HUES6 (cell line): ENCODE measurements at regions not wholly inside any gene's neighbourhood (a gene's known extent, or its start where the extent isn't known, plus 50 kb on each side); places are given as distances from the start of the nearest gene placed in this dataset.

Experiments used
- H3K27ac ChIP-seq: 2 replicates; pipeline ENCODE4 v1.7.0; 2013; ENCODE audit warnings: low read depth, mild to moderate bottlenecking, low read length, inconsistent platforms
- H3K27me3 ChIP-seq: 2 replicates; pipeline ENCODE4 v1.6.1; 2013; ENCODE audit warnings: low read length; ENCODE audit not compliant: control insufficient read depth, insufficient read depth
- H3K36me3 ChIP-seq: 2 replicates; pipeline ENCODE4 v1.6.1; 2013; ENCODE audit warnings: low read length; ENCODE audit not compliant: control insufficient read depth, insufficient read depth
- H3K4me1 ChIP-seq: 2 replicates; pipeline ENCODE4 v1.6.1; 2013; ENCODE audit warnings: low read length; ENCODE audit not compliant: control insufficient read depth, insufficient read depth
- H3K4me3 ChIP-seq: 2 replicates; pipeline ENCODE4 v1.5.1; 2013; ENCODE audit warnings: low read depth, low read length
- H3K9ac ChIP-seq: one replicate; pipeline ENCODE4 v1.6.1; 2013; ENCODE audit warnings: mild to moderate bottlenecking, low read length
- H3K9me3 ChIP-seq: 2 replicates; pipeline ENCODE4 v1.6.1; 2013; ENCODE audit warnings: low read depth, low read length; ENCODE audit not compliant: control insufficient read depth, insufficient read depth

DNA sequence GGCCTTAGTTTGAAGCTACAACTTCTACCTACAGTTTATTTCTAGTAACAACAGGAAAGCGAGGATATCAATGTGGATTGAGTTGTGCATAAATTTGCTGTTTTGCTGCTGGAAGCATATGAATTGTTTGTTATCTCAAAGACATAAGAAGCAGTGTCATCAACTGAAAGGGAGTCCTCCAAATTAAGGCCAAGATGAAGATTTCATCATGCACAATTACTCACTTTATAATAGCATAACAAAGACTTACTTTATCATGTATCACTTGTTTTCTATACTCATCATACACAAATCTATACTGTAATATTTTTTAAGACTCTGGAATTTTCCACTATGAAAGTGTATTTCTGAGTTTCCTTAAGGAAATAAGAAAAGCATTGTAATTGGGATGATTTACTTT is 136.1 kb upstream of the FANCL start:
- Histone ChIP-seq H3K9ac (no peak overlapping the region), H3K27ac (no peak overlapping the region), H3K36me3 (no peaks in the 10 kb centered on the region), H3K4me3 (no peak overlapping the region), H3K9me3 (peaks cover 5% of the 10 kb centered on the region; the same call in 1 of the 2 replicates), H3K27me3 (no peaks in the 10 kb centered on the region), H3K4me1 (no peaks in the 10 kb centered on the region)

DNA sequence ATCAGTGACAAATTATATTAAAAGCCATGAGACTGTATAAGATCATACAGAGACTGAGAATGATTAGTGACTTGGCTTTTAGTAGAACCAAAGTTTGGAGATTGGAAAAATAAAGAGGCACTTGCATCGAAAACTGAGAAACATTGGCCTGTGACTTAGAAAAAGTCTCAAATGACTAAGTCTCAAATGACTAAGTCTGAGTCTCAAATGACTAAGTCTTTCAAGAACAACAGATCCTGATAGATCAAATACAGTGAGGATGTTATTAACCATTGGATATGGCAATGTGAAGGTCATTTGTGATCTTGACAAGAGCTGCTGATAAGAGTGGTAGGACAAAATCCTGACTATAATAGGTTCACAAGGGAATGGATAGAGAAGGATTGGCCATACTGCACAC is 135.5 kb upstream of the FANCL start:
- no peak overlapping the region for H3K27ac ChIP-seq

DNA sequence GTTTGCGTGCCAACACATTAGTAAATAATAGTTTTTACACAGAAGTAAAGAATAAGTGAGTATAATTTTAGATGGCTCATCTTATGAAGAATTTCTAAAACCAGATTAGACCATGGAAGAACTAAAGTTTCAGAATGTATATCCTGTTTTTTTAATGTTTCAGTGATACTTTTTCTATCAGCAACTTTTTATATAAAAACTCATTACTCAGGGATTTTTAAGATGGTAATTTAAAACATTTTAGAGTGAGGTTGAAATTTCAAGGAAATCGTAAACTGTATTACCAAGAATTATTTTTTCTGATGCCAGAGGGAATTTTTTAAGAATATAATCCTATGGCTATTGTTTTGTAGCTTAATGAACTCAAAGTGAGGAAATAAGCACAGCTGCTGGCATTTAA is 128.5 kb upstream of the FANCL start:
- H3K27ac ChIP-seq = no peak overlapping the region
- no peaks in the 10 kb centered on the region for H3K36me3 ChIP-seq
- H3K9me3 ChIP-seq = peaks cover 5% of the 10 kb centered on the region; the same call in 1 of the 2 replicates
- H3K9ac ChIP-seq = no peak overlapping the region
- no peak overlapping the region for H3K4me3 ChIP-seq
- H3K4me1 ChIP-seq = no peaks in the 10 kb centered on the region
- no peaks in the 10 kb centered on the region for H3K27me3 ChIP-seq

More for the DNA sequence above, 135.5 kb upstream of the FANCL start:
- no peaks in the 10 kb centered on the region for H3K27me3 ChIP-seq
- no peak overlapping the region for H3K9ac ChIP-seq
- no peaks in the 10 kb centered on the region for H3K4me1 ChIP-seq
- peaks cover 5% of the 10 kb centered on the region; the same call in 1 of the 2 replicates for H3K9me3 ChIP-seq
- no peaks in the 10 kb centered on the region for H3K36me3 ChIP-seq
- no peak overlapping the region for H3K4me3 ChIP-seq

DNA sequence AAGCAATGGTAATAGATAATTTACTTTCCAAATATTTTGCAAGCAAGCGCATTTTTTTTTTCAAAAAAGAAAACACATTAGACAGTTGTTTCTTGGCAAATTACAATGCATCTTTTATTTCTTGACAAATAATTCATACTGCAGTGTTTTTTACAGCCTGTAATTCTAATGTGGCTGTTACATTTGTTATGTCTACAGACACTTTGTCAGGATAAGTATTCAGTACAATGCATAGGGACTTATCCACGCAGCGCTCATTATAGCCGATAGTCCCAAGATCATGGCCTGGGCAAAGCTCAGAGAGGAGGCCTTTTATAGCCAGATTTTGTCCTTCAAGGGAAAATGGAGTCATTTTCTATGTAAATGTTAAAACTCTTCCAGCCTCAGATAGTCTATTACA is 123.0 kb upstream of the FANCL start:
- no peaks in the 10 kb centered on the region for H3K27me3 ChIP-seq
- 0 out of 2 replicates have a peak, but pooled peaks cover 2% of the 10 kb centered on the region for H3K4me1 ChIP-seq
- no peaks in the 10 kb centered on the region for H3K9me3 ChIP-seq
- H3K36me3 ChIP-seq = no peaks in the 10 kb centered on the region
- no peak overlapping the region for H3K27ac ChIP-seq
- no peak overlapping the region for H3K9ac ChIP-seq
- no peak overlapping the region for H3K4me3 ChIP-seq

DNA sequence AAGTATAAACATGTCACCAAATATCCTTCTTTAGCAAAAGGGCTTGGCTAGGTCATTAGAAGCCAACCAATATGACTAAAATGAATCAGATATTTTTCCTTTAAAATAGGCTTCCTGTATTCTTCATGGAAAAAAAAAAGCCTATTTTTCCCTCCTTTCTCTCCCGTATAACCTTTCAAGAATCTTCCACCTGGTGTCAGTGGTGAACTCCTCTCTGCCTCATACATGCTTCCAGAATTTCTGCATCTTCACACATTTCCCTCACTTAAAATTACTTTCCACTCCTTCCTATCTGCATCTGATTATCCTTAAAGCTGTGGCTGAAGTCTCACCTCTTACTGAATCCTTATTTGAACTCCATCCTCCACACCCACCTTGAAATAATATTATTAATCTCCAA is 116.9 kb upstream of the FANCL start:
- Histone ChIP-seq H3K4me3 (no peak overlapping the region), H3K9me3 (no peaks in the 10 kb centered on the region), H3K27ac (no peak overlapping the region), H3K4me1 (peaks cover 25% of the 10 kb centered on the region), H3K27me3 (no peaks in the 10 kb centered on the region), H3K36me3 (no peaks in the 10 kb centered on the region), H3K9ac (no peak overlapping the region)

DNA sequence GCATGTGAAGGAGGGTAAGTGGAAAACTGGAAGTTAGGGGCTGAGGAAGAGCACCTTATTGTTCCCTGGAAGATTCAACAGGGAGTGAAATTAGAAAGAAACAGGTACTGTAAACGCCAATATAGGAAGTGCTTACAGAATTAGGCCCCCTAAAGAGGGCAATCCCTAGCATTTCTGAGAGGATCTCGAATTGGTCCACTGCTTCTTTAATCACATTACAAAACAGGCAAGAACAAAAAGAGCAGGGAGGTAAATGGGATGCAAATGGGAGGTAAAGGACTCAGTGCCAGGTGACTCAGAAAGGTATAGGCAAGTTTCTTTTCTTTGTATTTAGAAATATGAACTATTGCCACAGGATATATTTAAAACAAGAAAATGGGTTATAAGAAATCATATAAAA is 116.4 kb upstream of the FANCL start:
- Histone ChIP-seq H3K4me1 (peaks cover 23% of the 10 kb centered on the region), H3K9me3 (no peaks in the 10 kb centered on the region), H3K9ac (no peak overlapping the region), H3K27ac (no peak overlapping the region), H3K27me3 (no peaks in the 10 kb centered on the region), H3K4me3 (no peak overlapping the region), H3K36me3 (no peaks in the 10 kb centered on the region)

DNA sequence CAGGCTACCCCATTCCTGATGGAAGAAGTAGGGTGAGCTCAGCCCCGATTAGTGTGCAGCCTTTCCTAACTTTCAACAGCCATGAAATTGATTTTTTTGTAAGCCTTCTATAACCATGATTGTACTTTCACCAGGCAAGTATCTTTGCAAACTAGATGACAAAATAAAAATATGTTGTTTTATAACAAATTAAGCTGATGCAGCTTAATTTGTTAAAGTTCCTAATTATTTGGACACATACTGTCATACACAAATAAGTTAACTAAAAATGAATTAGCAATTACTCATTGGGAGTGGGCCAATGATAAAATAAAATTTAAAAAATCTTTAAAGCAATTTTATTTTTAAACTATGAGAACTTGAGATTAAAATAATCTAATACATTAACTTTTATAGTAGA is 113.1 kb upstream of the FANCL start:
- H3K9me3 ChIP-seq = no peaks in the 10 kb centered on the region
- no peak overlapping the region for H3K4me3 ChIP-seq
- peaks cover 23% of the 10 kb centered on the region for H3K4me1 ChIP-seq
- no peak overlapping the region for H3K27ac ChIP-seq
- no peaks in the 10 kb centered on the region for H3K36me3 ChIP-seq
- no peak overlapping the region for H3K9ac ChIP-seq
- H3K27me3 ChIP-seq = no peaks in the 10 kb centered on the region

DNA sequence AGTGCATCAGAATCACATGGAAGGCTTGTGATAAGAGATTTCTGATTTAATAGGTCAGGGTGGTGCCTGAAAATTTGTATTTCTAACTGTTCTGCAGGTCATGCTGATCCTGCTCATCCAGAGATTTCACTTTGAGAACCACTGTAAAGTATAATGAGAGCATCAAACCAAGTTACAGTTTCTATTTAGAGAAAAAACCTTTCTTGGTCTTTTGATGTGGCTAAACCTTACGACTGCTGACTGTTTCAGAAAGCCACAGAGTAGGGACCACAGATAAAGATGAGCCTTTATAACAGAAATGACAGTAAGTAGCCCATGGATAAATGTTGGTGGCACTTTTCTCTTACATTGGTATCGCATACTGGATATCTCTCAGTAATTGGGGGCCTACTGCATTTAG is 109.4 kb upstream of the FANCL start:
- Histone ChIP-seq H3K27me3 (no peaks in the 10 kb centered on the region), H3K4me3 (no peak overlapping the region), H3K4me1 (no peaks in the 10 kb centered on the region), H3K9me3 (no peaks in the 10 kb centered on the region), H3K36me3 (no peaks in the 10 kb centered on the region), H3K27ac (no peak overlapping the region), H3K9ac (no peak overlapping the region)

DNA sequence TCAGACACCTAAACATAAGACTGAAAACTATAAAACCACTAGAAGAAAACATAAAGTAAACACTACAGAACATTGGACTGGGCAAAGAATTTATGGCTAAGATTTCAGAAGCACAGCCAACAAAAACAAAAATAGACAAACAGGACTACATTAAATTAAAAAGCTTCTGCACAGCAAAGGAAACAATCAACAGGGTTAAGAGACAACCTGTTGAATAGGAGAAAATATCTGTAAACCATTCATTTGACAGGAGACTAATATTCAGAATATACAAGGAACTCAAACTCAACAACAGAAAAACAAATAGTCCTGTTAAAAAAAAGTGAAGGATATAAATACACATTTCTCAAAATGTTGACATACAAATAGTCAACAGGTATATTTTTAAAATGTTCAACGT is 106.7 kb upstream of the FANCL start:
- Histone ChIP-seq H3K9me3 (no peaks in the 10 kb centered on the region), H3K27ac (no peak overlapping the region), H3K4me3 (no peak overlapping the region), H3K4me1 (no peaks in the 10 kb centered on the region), H3K9ac (no peak overlapping the region), H3K27me3 (no peaks in the 10 kb centered on the region), H3K36me3 (no peaks in the 10 kb centered on the region)

DNA sequence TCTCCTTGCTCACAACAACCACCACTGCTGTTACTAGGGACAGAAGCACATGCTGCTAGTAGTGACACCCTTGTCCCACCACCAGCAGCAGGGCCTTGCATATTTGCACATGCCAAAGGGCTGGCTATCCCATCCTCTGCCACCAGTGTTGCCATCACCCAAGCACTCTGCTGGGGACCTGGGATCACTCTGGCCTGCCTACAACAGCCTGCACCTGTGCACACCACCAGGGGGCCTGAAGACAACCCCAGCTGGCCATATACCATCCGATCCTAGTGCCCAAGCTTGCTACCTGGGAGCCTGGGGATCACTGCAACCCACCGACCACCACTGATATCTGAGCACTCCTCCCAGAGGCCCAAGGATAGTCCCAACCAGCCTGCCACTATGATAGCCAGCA is 99.9 kb upstream of the FANCL start:
- H3K4me3 ChIP-seq = no peak overlapping the region

DNA sequence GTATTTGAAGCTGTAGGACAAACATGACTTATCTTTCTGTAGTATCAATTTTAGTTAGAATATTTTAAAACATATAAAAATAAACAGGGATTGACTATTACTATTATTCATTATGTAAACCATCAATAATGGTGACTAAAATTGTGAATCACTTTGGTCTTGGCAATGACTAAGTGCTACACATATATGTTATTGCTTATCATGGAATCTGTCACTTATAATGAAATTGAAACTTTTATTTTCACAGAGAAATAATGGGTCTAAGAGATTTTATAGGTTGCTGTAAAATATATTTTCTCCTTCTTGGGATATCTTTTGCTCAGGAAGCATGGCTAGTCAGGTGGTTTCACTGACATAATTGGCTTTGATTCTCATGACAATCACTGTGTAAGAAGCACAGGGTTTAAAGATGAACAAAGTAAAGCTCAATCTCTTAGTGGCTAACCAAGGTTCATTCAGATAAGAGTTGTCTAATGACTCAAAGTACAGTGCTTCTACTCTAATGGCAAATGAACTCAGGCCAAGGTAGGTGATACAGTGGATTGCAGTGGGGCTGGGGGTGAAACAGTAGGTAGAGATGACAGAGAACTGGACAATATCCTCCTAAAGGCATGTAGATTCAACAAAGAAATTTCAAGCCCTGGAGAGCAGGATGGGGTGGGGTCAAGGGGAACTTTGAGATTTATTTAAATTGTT is 98.6 kb upstream of the FANCL start:
- Histone ChIP-seq H3K9me3 (no peaks in the 10 kb centered on the region), H3K9ac (no peak overlapping the region), H3K4me3 (no peak overlapping the region), H3K27me3 (no peaks in the 10 kb centered on the region), H3K4me1 (0 out of 2 replicates have a peak, but pooled peaks cover 2% of the 10 kb centered on the region), H3K27ac (no peak overlapping the region), H3K36me3 (no peaks in the 10 kb centered on the region)

More for the DNA sequence above, 99.9 kb upstream of the FANCL start:
- no peak overlapping the region for H3K27ac ChIP-seq
- no peak overlapping the region for H3K9ac ChIP-seq
- no peaks in the 10 kb centered on the region for H3K9me3 ChIP-seq
- H3K36me3 ChIP-seq = no peaks in the 10 kb centered on the region
- no peaks in the 10 kb centered on the region for H3K27me3 ChIP-seq
- 0 out of 2 replicates have a peak, but pooled peaks cover 2% of the 10 kb centered on the region for H3K4me1 ChIP-seq
